Superior temporal gyrus (tissue), 1 donor: ENCODE measurements at regions not wholly inside any gene's neighbourhood (a gene's known extent, or its start where the extent isn't known, plus 50 kb on each side); places are given as distances from the start of the nearest gene placed in this dataset.

Experiments used
- DNase-seq: peaks from one replicate; pipeline ENCODE4 v3.0.0-alpha.2; 2016; ENCODE audit errors: extremely low spot score

DNA sequence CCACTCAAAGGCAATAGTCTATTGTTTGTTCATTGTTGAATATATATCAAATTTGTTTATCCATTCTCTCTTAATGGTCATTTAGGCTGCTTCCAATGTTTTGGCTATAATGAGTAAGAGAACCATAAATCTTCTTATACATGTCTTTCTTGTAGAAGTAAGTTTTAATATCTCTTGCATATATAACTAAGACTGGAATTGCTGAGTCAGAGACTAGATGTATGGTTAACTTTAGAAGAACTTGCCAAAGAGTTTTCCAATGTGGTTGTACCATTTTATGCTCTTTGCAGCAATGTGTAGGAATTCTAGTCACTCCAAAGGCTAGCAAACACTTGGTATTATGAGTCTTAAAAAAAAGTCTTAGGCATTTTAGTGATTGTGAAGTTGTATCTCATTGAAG, 610.0 kb upstream of the GCFC2 start:
- no peak for DNase-seq

DNA sequence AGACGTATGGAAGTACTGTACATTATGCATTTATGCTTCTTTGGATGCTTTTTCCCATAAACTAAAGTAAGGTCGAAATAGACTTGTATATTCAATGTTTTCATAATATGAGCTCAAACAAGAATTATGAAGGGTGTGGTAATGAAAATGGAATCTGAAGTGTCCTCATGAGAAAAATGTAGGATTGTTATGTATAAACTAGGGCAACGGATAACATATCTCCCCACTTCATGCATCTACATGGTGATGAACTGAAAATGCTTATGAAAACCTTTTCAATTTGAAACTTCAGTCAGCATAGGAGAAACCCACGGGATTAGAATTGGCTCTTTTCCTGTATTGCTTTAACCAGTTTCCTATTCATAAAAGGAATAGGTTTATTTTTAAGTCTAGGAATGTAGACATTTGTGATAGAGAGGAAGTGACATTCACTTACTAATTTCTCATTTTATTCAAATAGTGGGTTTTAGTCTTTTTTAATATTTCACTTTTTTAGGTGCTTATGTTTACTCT, 608.2 kb upstream of the GCFC2 start:
- no peak for DNase-seq

DNA sequence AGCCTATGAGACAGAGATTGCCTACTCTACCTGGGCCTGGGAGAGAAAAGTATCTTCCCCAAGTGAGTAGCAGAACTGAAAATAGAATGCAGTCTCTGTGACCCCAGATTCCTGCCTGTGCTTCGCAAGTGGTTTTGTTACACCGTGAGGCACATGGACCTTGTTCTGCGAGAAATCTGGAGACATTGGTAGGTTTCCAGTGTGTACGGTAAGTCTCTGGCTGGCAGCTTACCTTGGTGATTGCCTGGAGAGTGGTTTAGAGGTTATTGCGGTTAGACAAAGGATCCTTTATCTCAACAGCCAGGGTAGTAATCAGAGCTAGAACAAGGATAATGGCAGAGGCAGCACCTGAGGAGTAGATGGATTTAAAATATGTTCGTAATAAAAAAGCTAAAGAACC, 606.0 kb upstream of the GCFC2 start:
- DNase-seq = no peak

DNA sequence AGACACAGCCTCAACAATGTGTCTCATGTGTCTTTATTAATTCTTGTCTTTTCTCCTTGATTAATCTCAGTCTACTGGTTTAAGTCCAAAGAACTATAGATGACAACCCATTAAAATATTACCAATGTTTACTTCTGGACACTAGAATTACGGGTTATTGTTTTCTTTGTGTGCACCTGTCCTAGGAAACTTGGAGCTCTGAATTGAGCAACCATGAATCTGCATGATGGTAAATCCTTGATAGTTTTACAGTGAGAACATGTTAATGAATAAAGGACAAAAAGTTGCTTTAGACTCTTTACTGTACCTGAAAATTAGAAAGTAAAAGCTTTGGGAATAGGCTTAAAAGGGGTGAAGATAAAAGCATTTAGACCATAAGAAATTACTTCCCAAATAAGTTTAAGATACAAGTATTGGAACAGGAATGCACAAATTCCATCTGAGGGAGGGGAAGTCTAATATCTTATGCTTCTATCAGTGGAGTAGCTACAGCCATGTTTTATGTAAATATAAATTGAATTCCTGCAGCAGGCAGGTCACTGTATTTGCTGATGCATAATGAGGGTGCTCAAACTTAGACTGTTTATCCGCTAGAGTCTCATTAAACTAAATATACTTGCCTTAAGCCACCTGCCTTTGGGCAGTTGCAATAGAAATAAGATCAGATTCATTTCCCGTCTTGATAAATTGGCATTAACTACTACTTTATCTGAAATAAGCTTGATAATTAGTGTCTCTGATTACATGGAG, 603.7 kb upstream of the GCFC2 start:
- DNase-seq = no peak

DNA sequence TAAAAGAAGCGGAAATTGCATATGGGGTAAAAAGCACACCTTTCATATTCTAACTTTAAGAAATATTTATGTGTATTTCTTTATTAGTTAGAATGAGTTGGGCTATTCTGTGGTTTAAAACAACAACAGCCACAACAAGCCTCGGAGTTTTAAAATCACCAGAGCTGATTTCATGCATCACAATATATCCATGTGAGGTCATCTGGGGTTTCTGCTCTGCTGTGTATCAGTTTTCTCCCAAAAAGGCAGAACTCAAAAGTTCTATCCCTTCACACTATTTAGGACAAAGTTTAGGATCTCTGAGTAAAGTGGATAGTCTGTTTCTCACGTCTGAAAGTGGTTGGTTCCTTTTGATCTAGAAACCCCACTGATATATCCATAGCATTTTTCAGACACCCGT, 601.5 kb upstream of the GCFC2 start:
- no peak for DNase-seq

DNA sequence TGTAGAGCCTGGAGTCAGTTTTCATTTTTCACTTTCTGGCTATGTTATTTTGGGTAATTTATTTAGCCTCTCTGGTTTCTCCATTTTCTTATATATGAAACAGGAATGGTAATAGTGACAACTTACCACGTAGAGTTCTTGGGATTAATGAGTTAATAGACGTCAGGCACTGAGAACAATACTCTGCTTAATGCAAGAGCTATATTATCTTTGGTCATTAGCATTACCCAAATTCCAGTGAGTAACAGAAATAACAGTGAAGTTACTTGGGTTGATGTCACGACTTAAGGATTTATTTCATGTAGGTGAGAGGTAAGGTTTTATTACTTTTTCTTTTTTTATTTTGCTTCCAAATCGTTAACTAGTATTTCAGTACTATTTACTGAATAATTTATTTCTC, 601.0 kb upstream of the GCFC2 start:
- no peak for DNase-seq

DNA sequence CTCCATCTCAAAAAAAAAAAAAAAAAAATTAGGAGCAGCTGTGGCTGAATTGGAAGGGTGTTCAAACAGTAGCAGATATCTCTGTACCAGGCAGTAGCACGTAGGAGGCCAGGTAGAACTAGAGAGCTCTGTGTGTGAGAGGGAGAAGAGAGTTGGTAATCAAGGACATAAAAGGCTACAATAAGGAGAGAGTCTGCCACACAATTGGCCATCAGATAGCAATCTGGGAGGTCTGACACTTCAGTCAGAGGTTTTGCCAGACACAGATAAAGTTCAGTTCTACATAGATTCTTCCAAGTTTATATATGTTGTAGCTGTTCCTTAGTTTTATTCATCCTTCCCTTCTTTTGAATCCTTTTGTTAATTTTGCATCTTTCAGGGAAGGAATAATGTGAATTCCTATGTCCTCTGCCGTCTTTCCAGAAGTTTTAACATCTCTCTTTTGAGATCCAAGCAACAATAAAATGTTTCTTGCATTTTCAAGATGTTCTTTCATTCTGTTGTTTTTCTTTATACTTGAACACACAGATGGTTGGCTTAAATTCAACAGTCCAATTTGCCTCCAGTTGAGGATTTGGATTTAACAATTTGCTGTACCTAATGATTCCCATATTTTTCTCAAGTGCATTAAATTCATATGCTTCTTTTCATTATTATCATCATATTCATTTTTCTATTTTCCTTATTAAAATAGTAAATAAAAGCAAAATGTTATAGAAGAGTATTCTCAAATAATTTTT, 600.3 kb upstream of the GCFC2 start:
- DNase-seq = no peak

DNA sequence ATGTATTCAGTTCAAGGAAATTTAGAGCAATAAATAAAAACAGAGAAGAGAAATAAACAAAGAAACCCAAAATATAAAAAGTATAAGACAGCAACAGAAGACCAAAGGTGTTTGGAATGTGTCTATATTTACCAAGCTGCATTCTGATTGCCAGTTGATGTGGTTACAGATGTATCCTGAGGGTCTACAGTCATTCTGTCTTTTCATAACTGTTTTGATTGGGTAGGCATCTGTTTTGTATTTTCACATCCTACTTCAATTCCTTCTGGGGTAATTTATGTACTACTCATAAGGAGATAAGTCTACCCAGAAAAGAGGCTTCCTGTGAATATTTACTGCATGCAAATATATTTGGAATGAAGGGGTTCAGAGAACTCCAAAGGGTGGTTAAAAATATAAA, 596.8 kb upstream of the GCFC2 start:
- DNase-seq = no peak

DNA sequence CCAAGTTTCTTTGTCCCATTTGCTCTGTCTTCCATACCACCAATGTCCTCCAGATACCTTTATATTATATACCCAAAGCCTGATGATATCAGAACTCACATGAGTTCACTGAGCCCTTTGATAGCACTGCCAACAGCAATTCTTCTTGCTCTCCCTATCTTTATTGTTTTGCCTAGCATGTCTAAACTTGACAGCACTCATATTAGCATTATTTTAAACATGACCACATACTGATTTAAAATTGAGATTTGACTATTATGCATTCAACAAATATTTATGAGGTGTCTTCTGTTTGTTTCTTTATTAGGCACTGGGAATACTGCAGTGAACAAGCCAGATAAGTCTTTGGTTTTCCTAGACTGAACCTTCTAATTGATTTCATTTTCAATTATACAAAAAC, 587.3 kb upstream of the GCFC2 start:
- DNase-seq = no peak

DNA sequence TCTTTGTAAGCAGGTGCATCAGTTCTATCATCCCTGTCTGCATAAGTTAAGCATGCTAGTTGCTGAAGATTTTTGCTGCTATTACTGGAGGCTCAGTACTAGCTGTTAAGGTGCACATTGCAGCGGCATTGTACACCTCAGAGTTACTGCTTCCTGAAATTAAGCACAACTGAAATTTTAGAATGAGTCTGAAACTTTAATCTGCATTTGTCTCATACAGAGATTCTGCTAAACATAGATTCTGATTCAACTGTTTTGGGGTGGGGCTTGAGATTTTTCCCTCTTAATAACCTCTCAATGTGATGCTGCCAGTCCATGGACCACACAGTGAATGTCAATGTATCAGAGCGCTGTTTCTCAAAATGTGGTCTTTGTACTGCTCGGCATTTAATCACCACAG, 585.7 kb upstream of the GCFC2 start:
- no peak for DNase-seq

DNA sequence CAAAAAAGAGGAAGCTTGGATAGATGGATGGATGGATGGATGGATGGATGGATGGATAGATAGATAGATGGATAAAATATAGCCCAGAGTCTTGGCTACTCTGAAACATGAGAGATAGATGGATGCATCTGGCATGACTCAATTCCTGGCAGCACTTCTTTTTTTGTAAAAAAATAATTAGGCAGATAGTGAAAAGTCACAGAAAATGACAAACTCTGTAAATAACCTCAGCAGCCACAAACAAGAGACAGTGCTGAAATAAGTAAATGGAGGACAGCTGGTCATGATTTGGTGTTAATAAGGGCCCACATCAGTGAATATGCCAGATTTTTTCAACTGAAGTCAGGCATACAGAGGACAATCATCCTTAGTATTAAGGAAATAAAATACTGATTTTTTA, 585.0 kb upstream of the GCFC2 start:
- DNase-seq = no peak

DNA sequence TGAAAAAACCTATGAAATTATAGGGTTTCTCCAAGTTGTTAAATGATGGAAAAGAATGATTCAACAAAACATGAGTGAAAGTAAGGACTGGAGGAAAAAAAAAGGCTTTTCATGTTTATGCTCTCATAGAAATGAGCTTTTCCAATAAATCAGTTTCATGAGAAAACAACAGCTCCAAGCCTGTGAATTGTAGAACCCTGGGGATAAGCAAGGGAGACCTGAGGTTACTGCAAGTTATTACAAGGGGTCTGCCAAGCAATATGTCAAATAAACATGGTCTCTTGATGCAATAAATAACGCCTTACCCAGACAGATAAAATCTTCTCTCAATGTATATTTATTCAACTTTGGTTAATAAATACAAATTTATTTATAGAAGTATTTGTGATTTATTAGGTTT, 577.9 kb upstream of the GCFC2 start:
- no peak for DNase-seq

DNA sequence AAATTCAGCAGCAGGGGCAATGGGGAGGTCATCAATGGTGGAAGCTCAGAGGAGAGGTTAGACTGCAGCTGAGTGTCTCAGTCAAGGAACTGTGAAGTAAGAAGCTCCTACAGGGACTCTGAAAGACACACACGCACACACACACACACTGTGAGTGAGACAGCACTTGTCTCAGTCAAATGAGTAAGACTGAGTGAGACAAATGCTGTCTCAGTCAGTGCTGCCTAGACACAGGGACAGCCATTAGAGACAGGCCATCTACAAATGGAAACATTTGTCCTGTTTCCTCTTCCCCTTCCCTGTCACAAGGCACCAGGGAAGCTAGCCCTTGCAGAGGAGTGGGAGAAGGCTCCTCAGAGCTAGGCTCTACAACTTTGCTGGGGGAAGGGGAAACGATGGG, 577.4 kb upstream of the GCFC2 start:
- no peak for DNase-seq

DNA sequence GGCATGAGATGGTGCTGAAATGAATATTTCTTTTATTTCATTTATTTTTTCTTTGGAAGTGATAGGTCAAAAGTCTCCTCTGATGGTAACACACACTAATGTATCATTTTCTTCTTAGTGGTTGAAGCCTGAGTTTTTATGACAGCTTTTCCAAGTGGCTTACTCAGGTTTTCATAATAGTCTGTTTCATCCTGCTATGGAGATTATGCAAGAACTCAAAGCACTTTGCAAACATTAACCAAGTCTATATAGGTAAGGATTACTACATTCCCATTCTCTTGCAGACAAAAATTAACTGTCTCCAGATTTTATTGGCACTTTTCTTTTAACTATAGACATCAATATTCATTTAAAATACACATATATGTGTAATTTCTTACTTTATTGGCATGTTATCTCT, 572.6 kb upstream of the GCFC2 start:
- no peak for DNase-seq

DNA sequence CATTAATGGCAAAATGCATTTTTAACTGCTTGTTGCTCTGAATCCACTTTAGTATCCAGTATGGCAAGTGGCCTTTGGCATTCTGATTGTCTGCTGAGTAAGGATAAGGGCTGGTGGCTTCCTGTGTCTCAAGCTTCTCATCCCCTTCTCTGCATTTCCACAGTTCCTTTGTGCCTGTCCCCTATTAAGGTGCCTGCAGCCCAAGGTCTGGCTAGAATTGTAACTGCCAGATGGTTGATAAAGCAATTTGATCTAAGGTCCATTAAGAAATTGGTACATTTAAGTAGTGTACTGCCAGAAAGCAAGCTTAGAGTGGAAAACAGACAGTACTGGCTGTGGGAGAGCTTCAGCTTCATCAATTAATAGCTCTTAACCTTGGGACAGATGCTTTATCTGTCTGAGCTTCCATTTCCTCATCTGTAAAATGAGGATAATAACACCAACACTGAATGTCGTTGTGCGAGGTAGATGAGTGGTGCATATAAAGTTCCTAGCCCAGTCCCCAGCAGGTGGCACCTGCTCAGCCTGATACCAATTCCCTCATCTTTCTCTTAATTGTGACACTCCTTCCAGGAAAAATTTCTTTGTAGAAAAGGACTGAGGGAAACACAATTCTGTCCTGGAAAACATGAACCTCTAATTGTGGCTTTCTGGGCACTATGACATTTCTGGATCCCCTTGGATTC, 570.6 kb upstream of the GCFC2 start:
- DNase-seq = no peak

DNA sequence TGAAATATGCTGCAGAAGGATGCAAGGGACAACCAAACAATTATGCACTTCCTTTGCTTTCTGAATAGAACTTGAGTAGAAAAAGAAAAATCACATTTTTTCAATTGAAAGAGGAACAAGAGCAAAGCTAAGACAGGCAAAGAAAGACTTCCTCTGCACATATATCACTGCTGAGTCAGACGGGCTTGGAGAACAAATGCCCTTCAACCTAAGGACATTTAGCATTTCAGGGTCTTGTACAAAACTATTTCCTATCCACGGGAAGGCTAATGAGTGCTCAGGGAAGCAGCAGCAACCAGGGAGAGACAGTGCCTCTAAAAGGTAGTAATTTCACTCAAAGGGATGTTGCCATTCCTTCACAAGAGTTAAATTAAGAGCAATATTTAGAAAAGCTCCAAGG, 570.0 kb upstream of the GCFC2 start:
- DNase-seq = no peak

DNA sequence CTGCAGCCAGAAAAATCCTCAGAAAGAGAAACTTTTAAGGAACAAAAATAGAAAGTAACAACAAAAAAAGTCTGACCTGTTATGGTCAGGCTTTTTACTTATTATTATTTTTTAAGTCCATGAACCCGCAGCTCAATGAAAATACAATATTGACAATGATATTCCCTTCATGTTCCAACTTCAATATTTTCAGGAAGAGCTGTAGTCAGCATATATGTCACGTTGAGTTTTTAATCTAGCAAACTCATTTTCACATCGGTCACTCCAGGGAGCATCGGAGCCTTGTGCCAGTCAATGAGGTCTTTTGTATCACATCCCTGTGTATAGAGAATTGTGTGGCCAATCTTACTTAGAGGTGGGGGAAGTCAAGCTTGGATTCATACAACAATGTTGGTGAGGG, 568.4 kb upstream of the GCFC2 start:
- DNase-seq = no peak

DNA sequence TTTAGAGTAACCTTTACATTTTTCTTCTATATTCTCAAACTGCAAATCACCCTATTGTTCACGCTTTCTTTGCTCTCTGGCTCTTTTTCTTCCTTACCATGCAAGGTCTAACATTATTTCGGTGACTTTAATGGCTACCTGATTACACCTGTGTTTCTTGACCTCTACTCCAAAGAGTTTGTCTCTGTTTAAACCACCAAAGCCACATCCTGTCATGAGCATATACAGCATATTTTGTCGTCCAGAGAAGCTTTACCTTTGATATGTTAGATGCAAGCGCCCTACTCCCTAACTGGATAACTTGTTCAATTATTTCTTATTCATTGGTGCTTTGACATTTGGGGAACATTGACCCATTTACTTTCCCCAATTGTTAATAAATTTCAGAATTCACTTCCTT, 565.1 kb upstream of the GCFC2 start:
- DNase-seq = no peak

DNA sequence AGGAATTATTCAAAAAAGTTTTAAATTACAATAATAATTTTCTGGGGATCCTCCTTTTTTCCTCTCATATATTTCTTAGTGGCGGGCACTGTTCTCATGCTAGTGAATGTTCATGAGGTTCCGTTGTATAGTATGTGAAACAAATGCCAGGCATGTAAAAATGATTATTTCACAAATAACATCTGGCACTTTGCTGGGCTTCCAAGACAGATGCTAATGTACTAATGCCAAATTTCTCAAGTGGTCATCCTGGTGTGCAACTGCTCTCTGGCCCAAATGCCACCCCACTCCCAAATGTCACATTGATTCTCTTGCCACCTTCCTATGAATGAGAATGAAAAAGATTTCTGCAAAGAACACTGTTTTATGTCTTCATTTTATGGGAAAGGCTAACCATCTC, 564.0 kb upstream of the GCFC2 start:
- no peak for DNase-seq

DNA sequence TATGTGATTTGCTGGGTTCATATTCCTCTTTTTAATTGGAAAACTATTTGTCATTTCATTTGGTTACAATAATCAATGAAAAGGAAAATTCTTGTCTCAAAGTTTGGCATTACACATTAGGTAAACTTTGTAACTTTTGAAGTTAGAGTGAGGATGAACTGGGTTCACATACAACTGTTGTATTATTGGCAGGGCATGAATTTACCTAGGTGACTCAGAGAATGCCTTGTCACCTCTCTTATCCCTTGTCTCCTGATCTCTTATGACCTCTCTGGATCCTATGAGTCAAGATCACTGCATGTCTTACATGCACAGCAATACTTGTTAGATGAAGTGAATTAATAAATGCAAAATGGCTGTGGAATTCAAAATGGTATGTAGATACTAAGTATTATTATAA, 563.4 kb upstream of the GCFC2 start:
- no peak for DNase-seq

DNA sequence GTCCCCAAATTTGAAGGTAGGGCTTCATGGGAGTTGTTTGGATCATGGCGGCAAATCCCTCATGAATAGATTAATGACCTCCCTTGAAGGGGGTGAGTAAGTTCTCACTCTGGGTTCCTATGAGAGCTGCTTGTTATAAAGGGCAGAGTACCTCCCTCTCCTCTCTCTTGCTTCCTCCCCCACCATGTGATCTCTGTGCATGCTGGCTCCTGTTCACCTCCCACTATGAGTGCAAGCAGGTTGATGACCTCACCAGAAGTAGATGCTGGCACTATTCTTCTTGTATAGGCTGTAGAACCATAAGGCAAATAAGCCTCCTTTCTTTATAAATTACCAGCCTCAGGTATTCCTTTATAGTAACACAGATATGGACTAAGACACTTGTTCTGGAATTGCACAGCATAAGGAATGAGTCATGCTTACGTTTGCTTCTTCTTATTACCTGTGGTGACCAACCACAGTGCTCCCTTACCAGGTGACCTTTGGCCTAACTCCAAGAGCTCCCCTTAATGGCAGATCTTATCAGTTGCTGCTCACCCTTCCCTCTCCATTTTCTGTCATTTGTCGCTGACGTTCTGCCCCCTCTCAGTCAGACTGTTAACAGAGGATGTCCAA, 559.5 kb upstream of the GCFC2 start:
- DNase-seq = no peak

DNA sequence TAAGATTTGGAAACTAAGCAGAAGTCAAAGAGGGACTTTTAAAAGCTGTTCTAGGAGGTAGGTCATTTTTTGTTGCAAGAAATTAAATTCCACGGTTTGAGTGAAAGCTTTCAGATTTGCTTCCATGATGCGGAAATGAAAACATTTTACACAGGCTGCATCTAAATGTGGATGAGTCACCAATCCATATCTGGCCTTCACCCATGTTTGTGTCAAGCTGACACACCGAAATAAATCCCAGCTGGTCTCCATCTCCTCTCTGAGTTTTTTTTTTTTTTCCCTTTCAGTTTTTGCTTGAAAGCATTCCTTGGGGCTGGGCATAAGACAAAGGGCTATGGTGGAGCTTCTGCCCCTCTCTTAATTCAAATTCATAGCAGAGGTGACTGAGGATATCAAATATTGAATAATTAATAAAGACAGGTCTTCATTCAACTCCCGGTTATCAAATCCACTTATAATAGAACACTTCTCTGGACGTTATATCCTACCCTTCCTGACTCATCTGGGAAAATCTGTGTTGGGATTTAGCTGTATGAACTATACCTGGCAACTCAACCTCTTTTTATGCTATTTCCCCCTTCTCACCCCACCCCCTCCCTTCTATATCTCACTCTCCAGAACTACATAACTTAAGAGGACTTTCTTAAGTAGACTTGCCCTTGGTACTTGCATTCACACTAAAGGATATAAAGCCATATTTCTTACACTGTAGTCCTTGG, 558.3 kb upstream of the GCFC2 start:
- DNase-seq = peak; percentile 23
